ENCODE measurements at regions not wholly inside any gene's neighbourhood (a gene's known extent, or its start where the extent isn't known, plus 50 kb on each side); places are given as distances from the start of the nearest gene placed in this dataset.

DNA sequence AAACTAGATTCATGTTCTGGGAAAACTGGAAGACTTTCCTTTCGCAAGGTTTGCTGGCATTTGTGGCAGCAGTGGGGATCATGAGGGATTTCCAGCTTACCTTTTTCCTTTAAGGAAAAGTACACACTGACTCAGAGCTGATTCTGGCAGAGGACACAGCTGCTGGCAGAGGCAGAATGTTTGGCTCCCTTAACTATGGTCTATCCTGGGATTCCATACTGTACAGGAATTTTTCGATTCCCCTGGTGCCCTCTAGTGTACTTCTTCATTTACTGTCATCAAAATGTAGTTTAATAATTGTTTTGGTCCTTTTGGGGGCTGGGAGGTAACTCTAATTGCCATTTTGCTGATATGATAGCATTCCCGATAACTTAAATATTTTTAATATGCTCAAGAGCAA is 152.7 kb downstream of the GABRG1 start:
- ChIA-PET CTCF (no interaction called here), POLR2A (ENCODE audit: unreplicated experiment) (no interaction called here)
- Histone ChIP-seq H3K4ac (ENCODE audit: low read depth, low read length) (no peak overlapping the region), H2BK5ac (ENCODE audit: low read depth, low read length, poor library complexity, severe bottlenecking) (no peak overlapping the region), H4K5ac (ENCODE audit: low read depth, low read length) (no peak overlapping the region), H3K36me3 (ENCODE audit: control insufficient read depth, insufficient read depth, low read length) (no peaks in the 10 kb centered on the region), H3K27ac (ENCODE audit: insufficient read depth, low read length) (no peak overlapping the region), H3K27me3 (ENCODE audit: control insufficient read depth, insufficient read depth, low read length) (no peaks in the 10 kb centered on the region), H3K4me3 (ENCODE audit: insufficient read depth, low read depth, low read length) (no peak overlapping the region), H3K9me1 (ENCODE audit: insufficient read depth, low read length) (no peaks in the 10 kb centered on the region), H3K14ac (replicated peaks; ENCODE audit: low read depth, low read length) (no peak overlapping the region), H3K56ac (ENCODE audit: extremely low read depth, insufficient read depth, low read length) (no peak overlapping the region), H2AK5ac (ENCODE audit: low read depth, low read length) (no peak overlapping the region), H3K9me3 (ENCODE audit: control insufficient read depth, insufficient read depth, low read length) (peaks cover 15% of the 10 kb centered on the region), H4K20me1 (ENCODE audit: insufficient read depth, low read length) (no peaks in the 10 kb centered on the region), H3K4me1 (ENCODE audit: control insufficient read depth, insufficient read depth, low read length) (no peaks in the 10 kb centered on the region), H2BK120ac (ENCODE audit: low read depth, low read length) (no peak overlapping the region), H3K9ac (ENCODE audit: low read depth, low read length) (no peak overlapping the region), H3K4me2 (ENCODE audit: low read depth, low read length) (no peak overlapping the region), H3K18ac (ENCODE audit: low read depth, low read length) (no peak overlapping the region), H4K8ac (ENCODE audit: low read depth in 2 of 2, low read length in 2 of 2) (no peak overlapping the region), H4K91ac (ENCODE audit: insufficient read depth, low read depth, low read length) (no peak overlapping the region), H2BK20ac (ENCODE audit: low read depth, low read length) (no peak overlapping the region), H2AK9ac (replicated peaks; ENCODE audit: low read depth, low read length, poor library complexity) (no peak overlapping the region), H2BK15ac (ENCODE audit: low read depth, low read length) (no peak overlapping the region), H2AFZ (replicated peaks; ENCODE audit: low read length, poor library complexity) (no peak overlapping the region), H3K23ac (ENCODE audit: low read depth, low read length) (no peak overlapping the region), H3K79me1 (ENCODE audit: low read depth in 1 of 2, low read length in 2 of 2) (no peaks in the 10 kb centered on the region)
- DNase-seq (no peak), ATAC-seq (ENCODE audit: low read depth) (no peak)
- no CpG with 5 or more reads among the region's 3 CpGs for WGBS, 2 experiments (ENCODE audit: extremely low coverage in 2 of 2, insufficient read length in 1 of 2)
- no TSS peak for BruUV-seq (replicated peaks)
- in situ Hi-C loops (cut with MboI; ENCODE audit: low sequenced_read_pairs) (loop anchor here (25.0 kb wide), 1 partner anchor 91 kb away; no protein-coding TSS in a partner anchor), dilution Hi-C loops (cut with HindIII; ENCODE audit: low sequenced_read_pairs, unreplicated experiment) (no loop called here), intact Hi-C loops (cut with micrococcal nuclease) (no loop called here)
- TF ChIP-seq NFE2L2 (IDR thresholded peaks at IDR 0.05; ENCODE audit: low read depth, low read length) (no peak), RAD21 (IDR thresholded peaks at IDR 0.05; ENCODE audit: low read length) (no peak), RFX5 (IDR thresholded peaks at IDR 0.05; ENCODE audit: low read depth, low read length) (no peak), RCOR1 (IDR thresholded peaks at IDR 0.05; ENCODE audit: insufficient replicate concordance, low read length) (no peak), CHD1 (IDR thresholded peaks at IDR 0.05; ENCODE audit: low read depth, low read length) (no peak), CEBPB (IDR thresholded peaks at IDR 0.05; ENCODE audit: low read depth, low read length) (no peak), POLR2A (IDR thresholded peaks at IDR 0.05; ENCODE audit: low read depth, low read length) (no peak), MAFK (IDR thresholded peaks at IDR 0.05; ENCODE audit: low read depth, low read length) (no peak), BHLHE40 (IDR thresholded peaks at IDR 0.05; ENCODE audit: low read depth, low read length) (no peak), SMC3 (IDR thresholded peaks at IDR 0.05; ENCODE audit: low read depth, low read length) (no peak), FOS (IDR thresholded peaks at IDR 0.05; ENCODE audit: low read depth, low read length) (no peak), MAZ (IDR thresholded peaks at IDR 0.05; ENCODE audit: borderline replicate concordance, low read depth, low read length) (no peak), MXI1 (IDR thresholded peaks at IDR 0.05; ENCODE audit: borderline replicate concordance, low read depth, low read length) (no peak)
- TF ChIP-seq, protein P1, sequence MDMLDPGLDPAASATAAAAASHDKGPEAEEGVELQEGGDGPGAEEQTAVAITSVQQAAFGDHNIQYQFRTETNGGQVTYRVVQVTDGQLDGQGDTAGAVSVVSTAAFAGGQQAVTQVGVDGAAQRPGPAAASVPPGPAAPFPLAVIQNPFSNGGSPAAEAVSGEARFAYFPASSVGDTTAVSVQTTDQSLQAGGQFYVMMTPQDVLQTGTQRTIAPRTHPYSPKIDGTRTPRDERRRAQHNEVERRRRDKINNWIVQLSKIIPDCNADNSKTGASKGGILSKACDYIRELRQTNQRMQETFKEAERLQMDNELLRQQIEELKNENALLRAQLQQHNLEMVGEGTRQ (IDR thresholded peaks at IDR 0.05; ENCODE audit: low read depth, low read length) = no peak
- TF ChIP-seq, protein P2, sequence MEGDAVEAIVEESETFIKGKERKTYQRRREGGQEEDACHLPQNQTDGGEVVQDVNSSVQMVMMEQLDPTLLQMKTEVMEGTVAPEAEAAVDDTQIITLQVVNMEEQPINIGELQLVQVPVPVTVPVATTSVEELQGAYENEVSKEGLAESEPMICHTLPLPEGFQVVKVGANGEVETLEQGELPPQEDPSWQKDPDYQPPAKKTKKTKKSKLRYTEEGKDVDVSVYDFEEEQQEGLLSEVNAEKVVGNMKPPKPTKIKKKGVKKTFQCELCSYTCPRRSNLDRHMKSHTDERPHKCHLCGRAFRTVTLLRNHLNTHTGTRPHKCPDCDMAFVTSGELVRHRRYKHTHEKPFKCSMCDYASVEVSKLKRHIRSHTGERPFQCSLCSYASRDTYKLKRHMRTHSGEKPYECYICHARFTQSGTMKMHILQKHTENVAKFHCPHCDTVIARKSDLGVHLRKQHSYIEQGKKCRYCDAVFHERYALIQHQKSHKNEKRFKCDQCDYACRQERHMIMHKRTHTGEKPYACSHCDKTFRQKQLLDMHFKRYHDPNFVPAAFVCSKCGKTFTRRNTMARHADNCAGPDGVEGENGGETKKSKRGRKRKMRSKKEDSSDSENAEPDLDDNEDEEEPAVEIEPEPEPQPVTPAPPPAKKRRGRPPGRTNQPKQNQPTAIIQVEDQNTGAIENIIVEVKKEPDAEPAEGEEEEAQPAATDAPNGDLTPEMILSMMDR (conservative IDR thresholded peaks at IDR 0.05; ENCODE audit: low read depth, low read length) = no peak
- TF ChIP-seq, protein P3, sequence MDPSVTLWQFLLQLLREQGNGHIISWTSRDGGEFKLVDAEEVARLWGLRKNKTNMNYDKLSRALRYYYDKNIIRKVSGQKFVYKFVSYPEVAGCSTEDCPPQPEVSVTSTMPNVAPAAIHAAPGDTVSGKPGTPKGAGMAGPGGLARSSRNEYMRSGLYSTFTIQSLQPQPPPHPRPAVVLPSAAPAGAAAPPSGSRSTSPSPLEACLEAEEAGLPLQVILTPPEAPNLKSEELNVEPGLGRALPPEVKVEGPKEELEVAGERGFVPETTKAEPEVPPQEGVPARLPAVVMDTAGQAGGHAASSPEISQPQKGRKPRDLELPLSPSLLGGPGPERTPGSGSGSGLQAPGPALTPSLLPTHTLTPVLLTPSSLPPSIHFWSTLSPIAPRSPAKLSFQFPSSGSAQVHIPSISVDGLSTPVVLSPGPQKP (IDR thresholded peaks at IDR 0.05; ENCODE audit: borderline replicate concordance, low read depth, low read length) = no peak

Data from IMR-90 (cell line).